ENCODE measurements at regions not wholly inside any gene's neighbourhood (a gene's known extent, or its start where the extent isn't known, plus 50 kb on each side); places are given as distances from the start of the nearest gene placed in this dataset.

DNA sequence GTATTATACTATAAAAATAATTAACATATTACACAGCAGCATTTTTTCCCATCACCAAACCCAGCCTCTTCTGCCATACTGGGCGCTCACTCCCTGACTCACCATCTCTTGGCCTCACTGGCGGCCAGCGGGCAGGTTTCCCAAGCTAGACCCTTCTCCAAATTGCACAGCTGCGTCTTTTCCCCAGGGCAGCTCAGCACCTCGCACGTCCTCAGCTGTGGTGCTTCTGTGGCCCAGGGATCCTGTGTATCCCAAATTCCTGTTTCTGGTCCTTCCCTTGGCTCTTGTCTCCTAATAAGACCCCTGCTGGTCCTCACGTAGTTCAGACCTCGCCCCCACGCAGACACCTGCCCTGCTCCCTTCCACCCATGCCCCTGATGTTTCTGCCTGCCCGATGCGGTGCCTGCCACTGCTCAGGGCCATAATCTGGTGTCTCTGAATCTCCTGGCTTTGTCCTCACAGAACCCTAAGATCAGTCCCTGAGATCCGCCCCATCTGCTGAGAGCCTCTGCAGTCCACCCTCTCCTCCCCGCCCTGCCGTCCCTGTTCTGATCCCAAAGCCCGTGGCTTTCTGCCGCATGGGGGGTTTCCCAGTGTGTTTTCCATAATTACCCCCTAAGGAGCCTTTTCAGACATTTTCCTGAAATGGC lies 290.1 kb downstream of the TCERG1L start:
- TF ChIP-seq GATA2 (IDR thresholded peaks at IDR 0.05; ENCODE audit: low read depth, low read length) (no peak), GATA3 (IDR thresholded peaks at IDR 0.05; ENCODE audit: low read depth, low read length) (no peak)

- no peak for TF ChIP-seq GATA2 (IDR thresholded peaks at IDR 0.05; ENCODE audit: low read depth, low read length)
- TF ChIP-seq GATA3 (IDR thresholded peaks at IDR 0.05; ENCODE audit: low read depth, low read length), result no peak
Measured at GRCh38 chr10:131021969-131022368, 289.6 kb downstream of the TCERG1L start.

DNA sequence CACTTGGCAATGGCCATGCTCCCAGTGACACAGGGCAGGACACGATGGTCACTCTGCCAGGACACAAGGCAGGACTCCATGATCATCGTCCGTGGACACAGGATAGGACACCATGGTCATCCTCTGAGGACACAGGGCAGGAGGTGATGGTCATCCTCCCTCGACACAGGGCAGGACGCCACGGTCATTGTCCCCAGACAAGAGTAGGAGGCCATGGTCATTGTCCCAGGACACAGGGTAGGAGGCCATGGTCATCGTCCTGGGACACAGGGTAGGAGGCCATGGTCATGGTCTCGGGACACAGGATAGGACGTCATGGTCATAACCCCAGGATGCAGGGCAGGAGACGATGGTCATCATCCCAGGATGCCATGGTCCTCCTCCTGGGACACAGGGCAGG lies 289.2 kb downstream of the TCERG1L start:
- no peak for TF ChIP-seq GATA3 (IDR thresholded peaks at IDR 0.05; ENCODE audit: low read depth, low read length)
- TF ChIP-seq GATA2 (IDR thresholded peaks at IDR 0.05; ENCODE audit: low read depth, low read length), result no peak

GRCh38 chr10:131022981-131023380 lies 288.5 kb downstream of the TCERG1L start:
- TF ChIP-seq GATA3 (IDR thresholded peaks at IDR 0.05; ENCODE audit: low read depth, low read length) (no peak), GATA2 (IDR thresholded peaks at IDR 0.05; ENCODE audit: low read depth, low read length) (no peak)

- TF ChIP-seq GATA2 (IDR thresholded peaks at IDR 0.05; ENCODE audit: low read depth, low read length) (no peak), GATA3 (IDR thresholded peaks at IDR 0.05; ENCODE audit: low read depth, low read length) (no peak)
Measured at GRCh38 chr10:131024259-131025131, 287.0 kb downstream of the TCERG1L start.

DNA sequence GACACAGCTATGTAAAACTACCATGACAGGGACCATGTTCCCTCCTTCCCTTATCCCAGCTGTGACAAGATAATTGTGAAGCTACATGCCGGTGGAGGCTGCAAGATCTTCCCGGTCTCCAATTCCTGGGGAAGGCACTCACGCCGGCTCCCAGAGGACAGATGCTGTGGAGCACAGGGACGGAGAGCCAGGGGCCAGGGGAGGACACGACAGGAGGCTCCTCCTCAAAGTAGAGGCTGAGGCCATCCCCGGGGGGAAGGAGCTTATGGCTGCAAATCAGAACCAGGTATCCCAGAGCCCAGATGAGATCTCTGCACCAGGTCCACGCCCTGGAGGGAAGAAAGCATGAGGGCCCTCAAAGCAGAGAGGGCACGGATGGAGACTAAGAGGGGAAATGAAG lies 286.2 kb downstream of the TCERG1L start:
- TF ChIP-seq GATA2 (IDR thresholded peaks at IDR 0.05; ENCODE audit: low read depth, low read length), result no peak
- no peak for TF ChIP-seq GATA3 (IDR thresholded peaks at IDR 0.05; ENCODE audit: low read depth, low read length)

GRCh38 chr10:131027256-131027655 lies 284.3 kb downstream of the TCERG1L start:
- TF ChIP-seq GATA3 (IDR thresholded peaks at IDR 0.05; ENCODE audit: low read depth, low read length) (no peak), GATA2 (IDR thresholded peaks at IDR 0.05; ENCODE audit: low read depth, low read length) (no peak)

DNA sequence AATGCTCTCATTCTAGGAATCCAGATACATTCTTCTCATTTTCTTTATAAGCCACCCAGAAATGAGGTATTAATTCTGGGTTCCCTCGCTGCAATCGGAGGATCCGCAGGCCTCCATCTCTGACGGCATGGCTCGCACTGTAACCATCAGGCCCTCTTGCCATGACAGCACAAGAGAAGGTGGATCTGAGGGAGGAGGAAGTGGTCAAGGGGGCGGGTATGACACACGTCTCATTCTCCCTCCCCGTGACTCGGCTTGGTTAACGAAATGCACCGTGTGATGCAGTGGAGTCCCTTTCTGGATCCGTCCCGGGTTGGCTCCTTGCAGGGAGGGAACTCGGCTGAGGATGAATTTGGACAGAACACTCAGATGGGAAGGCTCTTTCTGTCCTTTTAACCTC lies 280.2 kb downstream of the TCERG1L start:
- no peak for TF ChIP-seq GATA3 (IDR thresholded peaks at IDR 0.05; ENCODE audit: low read depth, low read length)
- TF ChIP-seq GATA2 (IDR thresholded peaks at IDR 0.05; ENCODE audit: low read depth, low read length), result no peak

GRCh38 chr10:131032329-131033165 lies 279.0 kb downstream of the TCERG1L start:
- TF ChIP-seq GATA3 (IDR thresholded peaks at IDR 0.05; ENCODE audit: low read depth, low read length) (no peak), GATA2 (IDR thresholded peaks at IDR 0.05; ENCODE audit: low read depth, low read length) (no peak)

- TF ChIP-seq GATA3 (IDR thresholded peaks at IDR 0.05; ENCODE audit: low read depth, low read length), result no peak
- no peak for TF ChIP-seq GATA2 (IDR thresholded peaks at IDR 0.05; ENCODE audit: low read depth, low read length)
Measured at GRCh38 chr10:131033166-131034085, 278.1 kb downstream of the TCERG1L start.

DNA sequence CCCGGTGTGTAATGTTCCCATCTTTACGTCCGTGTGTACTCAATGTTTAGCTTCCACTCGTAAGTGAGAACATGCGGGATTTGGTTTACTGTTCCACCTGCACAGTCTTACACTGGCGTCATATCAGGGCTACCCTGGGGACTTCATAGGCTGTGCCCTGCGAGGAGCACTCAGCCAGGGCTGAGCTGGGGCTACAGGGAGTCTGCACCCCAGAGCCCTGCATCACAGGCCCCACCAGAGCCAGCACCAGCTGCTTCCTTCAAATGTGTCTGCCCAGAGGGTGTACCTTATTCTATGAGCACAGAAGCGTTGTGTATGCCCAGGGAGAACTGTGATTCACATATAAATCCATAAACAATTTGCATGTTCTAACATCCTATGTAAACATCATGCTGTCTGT lies 277.1 kb downstream of the TCERG1L start:
- no peak for TF ChIP-seq GATA2 (IDR thresholded peaks at IDR 0.05; ENCODE audit: low read depth, low read length)
- TF ChIP-seq GATA3 (IDR thresholded peaks at IDR 0.05; ENCODE audit: low read depth, low read length), result no peak

DNA sequence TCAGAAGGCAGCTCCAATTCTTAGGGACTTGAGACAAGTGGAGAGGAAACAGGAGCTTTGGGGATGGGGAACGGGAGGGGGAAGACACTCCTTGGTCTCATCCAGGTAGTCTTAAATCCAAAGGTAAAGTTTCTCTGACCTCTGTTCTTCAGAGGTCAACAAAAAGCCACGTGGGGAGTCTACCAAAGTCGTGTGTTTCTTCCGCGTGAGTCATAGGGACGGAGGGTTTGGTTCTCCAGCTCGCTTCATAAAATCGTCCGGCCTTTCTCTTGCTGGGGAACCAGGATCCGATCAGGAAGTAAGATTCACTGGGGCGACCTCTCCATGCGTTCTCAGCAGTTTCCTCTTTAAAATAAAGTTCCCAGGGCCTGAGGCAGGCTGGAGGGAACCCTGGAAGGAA lies 275.7 kb downstream of the TCERG1L start:
- TF ChIP-seq GATA3 (IDR thresholded peaks at IDR 0.05; ENCODE audit: low read depth, low read length), result no peak
- no peak for TF ChIP-seq GATA2 (IDR thresholded peaks at IDR 0.05; ENCODE audit: low read depth, low read length)

DNA sequence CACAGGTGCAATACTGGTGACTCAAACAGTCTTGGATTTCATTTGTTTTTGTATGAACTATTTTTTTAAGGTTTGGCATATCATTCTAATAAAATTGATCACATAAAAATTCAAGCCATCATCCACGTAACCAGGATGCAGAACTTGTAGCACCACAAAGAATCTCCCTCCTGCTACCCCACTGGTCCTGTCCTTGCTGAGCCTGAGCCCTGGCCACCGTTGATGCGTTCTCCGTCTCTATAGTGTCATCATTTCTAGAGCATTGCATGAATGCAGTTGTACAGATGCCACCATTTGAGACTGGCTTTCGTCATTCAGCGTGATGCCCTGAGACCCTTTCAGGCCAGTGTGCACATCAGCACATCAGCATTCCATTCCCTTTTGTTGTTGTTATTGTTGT lies 273.5 kb downstream of the TCERG1L start:
- no peak for TF ChIP-seq GATA3 (IDR thresholded peaks at IDR 0.05; ENCODE audit: low read depth, low read length)
- TF ChIP-seq GATA2 (IDR thresholded peaks at IDR 0.05; ENCODE audit: low read depth, low read length), result no peak

Measured in SH-SY5Y (cell line).